ENCODE measurements at regions not wholly inside any gene's neighbourhood (a gene's known extent, or its start where the extent isn't known, plus 50 kb on each side); places are given as distances from the start of the nearest gene placed in this dataset.

- no peak overlapping the region for H3K27ac ChIP-seq (ENCODE audit: low read depth, low read length)
- H3K18ac ChIP-seq (ENCODE audit: extremely low read depth, low read length), result no peak overlapping the region
- H4K20me1 ChIP-seq (replicated peaks in 1 of 2; ENCODE audit: control insufficient read depth in 1 of 2, insufficient read depth in 2 of 2, low read length in 2 of 2), result no peaks in the 10 kb centered on the region
- H2BK5ac ChIP-seq (ENCODE audit: low read depth, low read length), result no peak overlapping the region
- no peak overlapping the region for H2BK12ac ChIP-seq (ENCODE audit: low read depth, low read length)
- FAIRE-seq (no peak), DNase-seq (ENCODE audit: low read depth in 1 of 2, low spot score in 2 of 2) (no peak)
- H3K14ac ChIP-seq (ENCODE audit: insufficient read length), result no peak overlapping the region
- no peak overlapping the region for H4K8ac ChIP-seq (ENCODE audit: extremely low read depth, insufficient read depth, low read length)
- WGBS, 2 experiments (ENCODE audit: extremely low coverage in 1 of 2, insufficient coverage in 1 of 2, insufficient read length in 1 of 2, insufficient replicate concordance in 2 of 2, low coverage in 1 of 2, low lambda C conversion rate in 2 of 2, missing lambda C conversion rate in 1 of 2), result 86% methylated on average over 9 of the region's 9 CpGs; no CpG with 5 or more reads in 1 of the 2 experiments
- no peak overlapping the region for H3K4me2 ChIP-seq (ENCODE audit: insufficient read depth in 1 of 2, low read depth in 2 of 2, low read length in 2 of 2)
- H2BK15ac ChIP-seq (ENCODE audit: low read length), result no peak overlapping the region
- no peak overlapping the region for H3K4ac ChIP-seq (replicated peaks; ENCODE audit: insufficient read length, low read depth, low read length)
- POLR2A ChIA-PET (ENCODE audit: partially characterized antibody), result no interaction called here
- H3K36me3 ChIP-seq (ENCODE audit: control insufficient read depth in 2 of 4, insufficient read depth in 4 of 4, low read length in 3 of 4), result no peaks in the 10 kb centered on the region
- H3K9me3 ChIP-seq (ENCODE audit: insufficient read depth in 2 of 2, low read depth in 1 of 2, low read length in 1 of 2), result 0 out of 4 replicates have a peak, but pooled peaks cover 0 to 2% of the 10 kb centered on the region in 2 experiments
- no peak overlapping the region for H3K56ac ChIP-seq (replicated peaks; ENCODE audit: insufficient read length, low read depth, low read length)
- H2BK20ac ChIP-seq (ENCODE audit: low read length), result no peak overlapping the region
- H4K91ac ChIP-seq (replicated peaks; ENCODE audit: insufficient read length, low read length), result no peak overlapping the region
- no peak overlapping the region for H2BK120ac ChIP-seq (replicated peaks; ENCODE audit: low read depth, low read length)
- no peak overlapping the region for H3K4me3 ChIP-seq (ENCODE audit: extremely low read depth in 1 of 4, insufficient read depth in 2 of 4, low read depth in 3 of 4, low read length in 4 of 4)
- H2AFZ ChIP-seq (ENCODE audit: low read length), result no peak overlapping the region
- H3K23me2 ChIP-seq (ENCODE audit: low read depth, low read length), result no peaks in the 10 kb centered on the region
- CTCF ChIA-PET (ENCODE audit: partially characterized antibody), result interaction anchor here (0.7 to 0.8 kb wide), 2 partner anchors 20 to 396 kb away, joined by 3 read pairs; no protein-coding TSS in a partner anchor
- no peak overlapping the region for H3K23ac ChIP-seq (ENCODE audit: insufficient read length)
- H3K9ac ChIP-seq (replicated peaks in 1 of 4; ENCODE audit: extremely low read depth in 1 of 4, low read depth in 3 of 4, low read length in 3 of 4), result no peak overlapping the region
- no peaks in the 10 kb centered on the region for H3K79me2 ChIP-seq (ENCODE audit: control insufficient read depth in 1 of 2, insufficient read depth in 2 of 2, low read length in 2 of 2)
- no peaks in the 10 kb centered on the region for H3K4me1 ChIP-seq (replicated peaks in 1 of 4; ENCODE audit: control insufficient read depth in 3 of 4, insufficient read depth in 4 of 4, low read length in 3 of 4)
- no peak overlapping the region for H4K5ac ChIP-seq (ENCODE audit: insufficient read length, low read depth, low read length)
- H3K79me1 ChIP-seq (ENCODE audit: low read depth, low read length), result no peaks in the 10 kb centered on the region
- H3K27me3 ChIP-seq (replicated peaks in 1 of 4; ENCODE audit: control insufficient read depth in 3 of 4, extremely low read depth in 1 of 4, insufficient read depth in 3 of 4, low read length in 3 of 4), result no peaks in the 10 kb centered on the region
- no peak overlapping the region for H2AK5ac ChIP-seq (ENCODE audit: low read depth, low read length)
- TF ChIP-seq SIRT6 (IDR thresholded peaks at IDR 0.05; ENCODE audit: low read length), result no peak
- TF ChIP-seq TAF7 (optimal IDR thresholded peaks at IDR 0.05; ENCODE audit: borderline replicate concordance, low read depth, low read length), result no peak
- TF ChIP-seq CEBPB (IDR thresholded peaks at IDR 0.05; ENCODE audit: low read depth, low read length), result no peak
- no peak for TF ChIP-seq GTF2F1 (IDR thresholded peaks at IDR 0.05; ENCODE audit: borderline replicate concordance, low read depth, low read length)
- no peak for TF ChIP-seq EZH2 (IDR thresholded peaks at IDR 0.05; ENCODE audit: low read depth, low read length, severe bottlenecking)
- TF ChIP-seq SAP30 (IDR thresholded peaks at IDR 0.05; ENCODE audit: insufficient read depth, insufficient replicate concordance, low read length), result no peak
- no peak for TF ChIP-seq GABPA (IDR thresholded peaks at IDR 0.05; ENCODE audit: borderline replicate concordance, insufficient read depth, low read length)
- no peak for TF ChIP-seq TBP (IDR thresholded peaks at IDR 0.05; ENCODE audit: low read depth, low read length)
- TF ChIP-seq BACH1 (IDR thresholded peaks at IDR 0.05; ENCODE audit: low read length), result no peak
- TF ChIP-seq SIX5 (IDR thresholded peaks at IDR 0.05; ENCODE audit: low read depth, low read length), result no peak
- no peak for TF ChIP-seq CHD2 (IDR thresholded peaks at IDR 0.05; ENCODE audit: low read length)
- no peak for TF ChIP-seq SP4 (IDR thresholded peaks at IDR 0.05; ENCODE audit: low read length)
- no peak for TF ChIP-seq TCF12 (IDR thresholded peaks at IDR 0.05; ENCODE audit: low read depth, low read length)
- no peak for TF ChIP-seq HDAC6 (IDR thresholded peaks at IDR 0.05; ENCODE audit: low read depth, low read length)
- TF ChIP-seq POU5F1 (IDR thresholded peaks at IDR 0.05; ENCODE audit: low read depth, low read length), result no peak
Observed at GRCh38 chr2:116490511-116491145, 1323.9 kb upstream of the DDX18 start.

Data from H1 (cell line).